ENCODE measurements at regions not wholly inside any gene's neighbourhood (a gene's known extent, or its start where the extent isn't known, plus 50 kb on each side); places are given as distances from the start of the nearest gene placed in this dataset.

DNA sequence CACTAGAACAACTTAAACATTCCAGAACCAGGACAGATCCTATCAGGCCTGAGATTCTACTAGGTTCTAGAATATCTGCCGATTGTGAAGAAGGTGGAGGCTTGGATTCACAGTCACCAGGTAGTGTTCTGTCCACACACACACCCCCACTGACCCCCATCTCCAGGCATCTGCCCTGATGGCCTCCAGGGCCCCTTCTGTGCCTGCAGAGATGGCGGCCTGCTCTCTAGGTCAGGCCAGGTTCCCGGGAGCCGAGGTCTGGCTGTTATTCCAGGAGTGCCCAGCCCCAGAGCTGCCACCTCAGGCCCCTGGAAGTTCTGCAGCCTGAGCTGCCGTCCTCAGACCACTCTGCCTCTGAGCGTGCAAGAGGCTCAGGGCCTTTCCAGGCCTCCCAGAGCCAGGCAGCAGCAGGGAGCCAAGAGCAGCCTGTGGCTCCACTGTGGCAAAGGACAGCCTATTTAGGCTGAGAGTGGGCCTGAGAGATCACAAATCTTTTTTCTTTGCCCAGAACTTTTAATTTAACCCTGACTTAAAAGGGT is 96.2 kb upstream of the ASAP2 start:
- TF ChIP-seq, protein P1, sequence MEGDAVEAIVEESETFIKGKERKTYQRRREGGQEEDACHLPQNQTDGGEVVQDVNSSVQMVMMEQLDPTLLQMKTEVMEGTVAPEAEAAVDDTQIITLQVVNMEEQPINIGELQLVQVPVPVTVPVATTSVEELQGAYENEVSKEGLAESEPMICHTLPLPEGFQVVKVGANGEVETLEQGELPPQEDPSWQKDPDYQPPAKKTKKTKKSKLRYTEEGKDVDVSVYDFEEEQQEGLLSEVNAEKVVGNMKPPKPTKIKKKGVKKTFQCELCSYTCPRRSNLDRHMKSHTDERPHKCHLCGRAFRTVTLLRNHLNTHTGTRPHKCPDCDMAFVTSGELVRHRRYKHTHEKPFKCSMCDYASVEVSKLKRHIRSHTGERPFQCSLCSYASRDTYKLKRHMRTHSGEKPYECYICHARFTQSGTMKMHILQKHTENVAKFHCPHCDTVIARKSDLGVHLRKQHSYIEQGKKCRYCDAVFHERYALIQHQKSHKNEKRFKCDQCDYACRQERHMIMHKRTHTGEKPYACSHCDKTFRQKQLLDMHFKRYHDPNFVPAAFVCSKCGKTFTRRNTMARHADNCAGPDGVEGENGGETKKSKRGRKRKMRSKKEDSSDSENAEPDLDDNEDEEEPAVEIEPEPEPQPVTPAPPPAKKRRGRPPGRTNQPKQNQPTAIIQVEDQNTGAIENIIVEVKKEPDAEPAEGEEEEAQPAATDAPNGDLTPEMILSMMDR (conservative IDR thresholded peaks at IDR 0.05): no peak
- no peak for TF ChIP-seq ZFX (IDR thresholded peaks at IDR 0.05)

All from C4-2B (cell line).